ENCODE measurements at regions not wholly inside any gene's neighbourhood (a gene's known extent, or its start where the extent isn't known, plus 50 kb on each side); places are given as distances from the start of the nearest gene placed in this dataset.

GRCh38 chr14:106509807-106510206, 983.4 kb downstream of the TMEM121 start:
- no peak overlapping the region for H3K4me2 ChIP-seq (replicated peaks; ENCODE audit: low read depth, low read length, poor library complexity, severe bottlenecking)
- H3K36me3 ChIP-seq (replicated peaks in 1 of 2; ENCODE audit: control extremely low read depth in 1 of 2, control insufficient read depth in 1 of 2, extremely low read depth in 1 of 2, insufficient read depth in 2 of 2, low read length in 1 of 2): no peaks in the 10 kb centered on the region
- no peaks in the 10 kb centered on the region for H4K20me1 ChIP-seq (ENCODE audit: control insufficient read depth, insufficient read depth, low read length, poor library complexity, severe bottlenecking)
- no peaks in the 10 kb centered on the region for H3K79me2 ChIP-seq (ENCODE audit: control insufficient read depth, insufficient read depth, low read length)
- peaks cover 18 to 32% of the 10 kb centered on the region in 2 donors for H3K4me1 ChIP-seq (ENCODE audit: control insufficient read depth in 2 of 2, insufficient read depth in 2 of 2, low read length in 2 of 2)
- ChIA-PET CTCF (interaction anchor here (2.1 to 2.7 kb wide), 2 partner anchors 20 to 21 kb away, joined by 7 to 10 read pairs; no protein-coding TSS in a partner anchor), POLR2A (no interaction called here)
- peaks cover 0 to 14% (median 5%) of the 10 kb centered on the region in 4 experiments for H3K27me3 ChIP-seq (replicated peaks in 1 of 4; ENCODE audit: control extremely low read depth in 1 of 4, control insufficient read depth in 3 of 4, insufficient read depth in 4 of 4, low read length in 3 of 4)
- Mint-ChIP-seq H3K27ac (no peak overlapping the region), H3K27me3 (peaks cover 42% of the 10 kb centered on the region), H3K4me1 (peaks cover 23% of the 10 kb centered on the region), H3K4me3 (no peak overlapping the region), H3K9me3 (ENCODE audit: insufficient read depth) (no peaks in the 10 kb centered on the region)
- intact Hi-C loops (cut with micrococcal nuclease): no loop called here
- no peak for DNase-seq
- H3K9ac ChIP-seq (ENCODE audit: low read length): no peak overlapping the region
- no peak overlapping the region for H3K27ac ChIP-seq (ENCODE audit: low read length in 2 of 2)
- no peak for ATAC-seq (ENCODE audit: low read depth)
- WGBS (ENCODE audit: insufficient coverage): 83% methylated on average over 1 of the region's 3 CpGs
- TF ChIP-seq CTCF (IDR thresholded peaks at IDR 0.05) (no peak), EZH2 (IDR thresholded peaks at IDR 0.05; ENCODE audit: borderline replicate concordance, insufficient read depth, low read depth, low read length, poor library complexity, severe bottlenecking) (no peak)
- H2AFZ ChIP-seq (ENCODE audit: insufficient read depth, low read depth, low read length, poor library complexity, severe bottlenecking): no peak overlapping the region
- H3K4me3 ChIP-seq (ENCODE audit: control extremely low read depth in 1 of 5, extremely low read depth in 1 of 5, insufficient read depth in 1 of 5, low read depth in 2 of 5, low read length in 4 of 5): no peak overlapping the region
- H3K9me3 ChIP-seq (ENCODE audit: control extremely low read depth in 1 of 3, control insufficient read depth in 2 of 3, insufficient read depth in 1 of 3, low read length in 2 of 3): no peaks in the 10 kb centered on the region

GRCh38 chr14:106511006-106511799, 984.8 kb downstream of the TMEM121 start:
- Mint-ChIP-seq H3K4me3 (peak overlapping the region; percentile 60), H3K4me1 (peaks cover 23% of the 10 kb centered on the region), H3K27me3 (peaks cover 43% of the 10 kb centered on the region), H3K27ac (no peak overlapping the region), H3K9me3 (ENCODE audit: insufficient read depth) (no peaks in the 10 kb centered on the region)
- H3K4me2 ChIP-seq (replicated peaks; ENCODE audit: low read depth, low read length, poor library complexity, severe bottlenecking): no peak overlapping the region
- DNase-seq (peak; percentile 22), ATAC-seq (ENCODE audit: low read depth) (peak; percentile 36)
- TF ChIP-seq CTCF (IDR thresholded peaks at IDR 0.05) (no peak), EZH2 (IDR thresholded peaks at IDR 0.05; ENCODE audit: borderline replicate concordance, insufficient read depth, low read depth, low read length, poor library complexity, severe bottlenecking) (no peak)
- ChIA-PET CTCF (interaction anchor here (1.3 to 2.1 kb wide), 4 partner anchors 9 to 74 kb away, joined by 3 to 7 read pairs (median 4); no protein-coding TSS in a partner anchor), POLR2A (no interaction called here)
- intact Hi-C loops (cut with micrococcal nuclease): no loop called here
- peaks cover 0 to 14% (median 3%) of the 10 kb centered on the region in 4 experiments for H3K27me3 ChIP-seq (replicated peaks in 1 of 4; ENCODE audit: control extremely low read depth in 1 of 4, control insufficient read depth in 3 of 4, insufficient read depth in 4 of 4, low read length in 3 of 4)
- H3K9me3 ChIP-seq (ENCODE audit: control extremely low read depth in 1 of 3, control insufficient read depth in 2 of 3, insufficient read depth in 1 of 3, low read length in 2 of 3): no peaks in the 10 kb centered on the region
- no peak overlapping the region for H2AFZ ChIP-seq (ENCODE audit: insufficient read depth, low read depth, low read length, poor library complexity, severe bottlenecking)
- no peaks in the 10 kb centered on the region for H3K36me3 ChIP-seq (replicated peaks in 1 of 2; ENCODE audit: control extremely low read depth in 1 of 2, control insufficient read depth in 1 of 2, extremely low read depth in 1 of 2, insufficient read depth in 2 of 2, low read length in 1 of 2)
- 7% methylated on average over 5 of the region's 9 CpGs for WGBS (ENCODE audit: insufficient coverage)
- no peaks in the 10 kb centered on the region for H3K79me2 ChIP-seq (ENCODE audit: control insufficient read depth, insufficient read depth, low read length)
- no peak overlapping the region for H3K4me3 ChIP-seq (ENCODE audit: control extremely low read depth in 1 of 5, extremely low read depth in 1 of 5, insufficient read depth in 1 of 5, low read depth in 2 of 5, low read length in 4 of 5)
- no peaks in the 10 kb centered on the region for H4K20me1 ChIP-seq (ENCODE audit: control insufficient read depth, insufficient read depth, low read length, poor library complexity, severe bottlenecking)
- no peak overlapping the region for H3K27ac ChIP-seq (ENCODE audit: low read length in 2 of 2)
- H3K9ac ChIP-seq (ENCODE audit: low read length): no peak overlapping the region
- H3K4me1 ChIP-seq (ENCODE audit: control insufficient read depth in 2 of 2, insufficient read depth in 2 of 2, low read length in 2 of 2): peaks cover 18 to 27% of the 10 kb centered on the region in 2 donors
